GM18520 (cell line): ENCODE measurements at regions not wholly inside any gene's neighbourhood (a gene's known extent, or its start where the extent isn't known, plus 50 kb on each side); places are given as distances from the start of the nearest gene placed in this dataset.

Experiments
- ATAC-seq: cut with Tn5 transposase; IDR thresholded peaks from one replicate; pipeline ENCODE4 v1.9.1; 2021; ENCODE audit not compliant: unreplicated experiment

GRCh38 chr13:40272776-40273139 lies 393.7 kb downstream of the FOXO1 start:
- no peak for ATAC-seq

DNA sequence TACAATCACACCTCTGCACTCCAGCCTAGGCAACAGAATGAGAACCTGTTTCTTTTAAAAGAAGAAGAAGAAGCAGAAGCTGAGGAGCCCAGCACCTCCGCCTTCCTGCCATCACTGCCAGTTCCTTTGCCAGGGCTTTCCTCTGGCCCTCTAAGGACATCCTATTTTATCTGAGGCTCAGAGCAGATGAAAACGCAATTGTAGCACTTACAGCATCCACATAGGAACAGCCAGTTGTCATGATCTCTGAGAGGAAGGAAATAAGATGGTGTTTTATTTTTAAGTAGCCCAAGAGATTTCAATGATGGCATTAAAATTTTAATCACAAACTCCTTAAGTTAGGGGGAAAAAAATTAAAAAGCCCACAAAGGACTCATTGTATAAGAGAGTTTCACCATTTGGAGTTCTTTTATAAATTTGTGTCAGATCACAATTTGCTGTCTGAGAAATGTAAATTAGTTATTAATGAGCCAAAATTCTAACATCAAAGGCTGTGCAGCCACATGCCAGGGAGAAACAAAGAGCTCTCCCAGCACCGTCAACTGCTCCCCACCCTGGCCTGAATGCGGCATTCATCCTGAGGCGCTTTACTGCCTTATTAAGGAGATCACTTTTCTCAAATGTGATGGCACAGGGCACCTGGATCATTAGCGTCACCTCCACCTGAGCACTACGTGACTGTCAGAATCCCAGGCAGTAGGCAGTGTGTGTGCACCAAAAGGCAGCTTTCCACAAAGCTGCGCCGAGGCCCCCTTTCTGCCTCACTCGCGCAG lies 393.0 kb downstream of the FOXO1 start:
- no peak for ATAC-seq

- ATAC-seq = no peak
These were observed 392.3 kb downstream of the FOXO1 start for GRCh38 chr13:40274103-40274502.

GRCh38 chr13:40275155-40275554 lies 391.3 kb downstream of the FOXO1 start:
- ATAC-seq = no peak

- no peak for ATAC-seq
These were observed 390.8 kb downstream of the FOXO1 start for GRCh38 chr13:40275636-40276035.

DNA sequence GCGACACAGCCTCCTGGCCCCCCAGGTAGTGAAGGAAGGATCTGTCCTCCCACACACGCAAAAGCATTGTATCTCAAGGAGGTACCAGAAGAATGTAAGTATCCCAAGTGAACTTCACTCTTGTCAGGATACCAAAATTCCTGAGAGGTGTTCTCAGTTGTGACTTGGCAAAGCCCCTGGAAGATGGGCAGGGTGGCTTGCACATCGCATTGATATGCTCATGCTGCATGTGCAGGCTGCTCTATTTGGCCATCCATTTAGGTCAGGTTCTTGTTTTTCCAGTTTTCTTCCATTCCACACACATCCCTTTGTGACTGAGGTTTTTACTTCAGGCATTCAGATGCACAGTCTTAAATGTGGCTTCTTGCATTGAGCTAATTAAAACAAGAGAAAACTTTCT lies 382.8 kb downstream of the FOXO1 start:
- ATAC-seq = no peak

DNA sequence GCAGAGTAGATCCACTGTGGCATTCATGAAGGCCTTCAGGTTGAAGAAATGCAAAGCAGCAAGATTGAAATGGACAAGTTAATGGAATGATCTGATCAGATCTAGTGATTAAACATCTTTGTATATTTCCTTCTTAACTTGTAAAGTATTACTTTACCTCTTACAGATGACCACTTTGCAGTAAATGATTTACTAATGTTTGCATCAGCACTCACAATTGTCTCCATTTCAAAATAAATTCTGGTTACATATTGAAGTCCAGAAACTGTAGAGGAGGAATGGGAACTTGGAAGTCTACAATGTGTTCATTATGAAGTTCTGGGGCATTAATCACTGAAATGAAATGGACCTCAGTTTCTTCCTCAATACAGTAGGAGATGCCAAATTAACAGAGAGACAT lies 380.8 kb downstream of the FOXO1 start:
- no peak for ATAC-seq

- ATAC-seq = no peak
These were observed 379.0 kb downstream of the FOXO1 start for GRCh38 chr13:40287428-40287827.

DNA sequence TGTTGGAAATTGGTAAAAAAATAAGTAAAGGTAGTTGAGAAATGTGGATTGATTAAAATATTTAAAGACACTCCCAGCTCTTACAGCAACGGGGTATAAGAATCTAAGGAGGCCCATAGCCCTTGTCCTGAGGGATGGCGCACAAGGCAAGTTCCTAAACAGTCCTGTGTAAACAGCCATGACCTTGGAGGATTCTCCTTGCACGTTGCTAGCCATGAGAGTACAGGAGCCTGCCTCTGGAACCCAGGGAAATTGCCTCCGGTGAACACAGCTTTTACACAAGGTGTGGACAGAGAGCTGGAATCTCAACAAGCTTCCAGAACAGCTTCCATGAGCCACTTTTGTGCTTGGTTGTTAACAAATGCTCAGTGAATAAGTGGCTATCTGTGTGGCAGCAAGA lies 378.2 kb downstream of the FOXO1 start:
- ATAC-seq = no peak

DNA sequence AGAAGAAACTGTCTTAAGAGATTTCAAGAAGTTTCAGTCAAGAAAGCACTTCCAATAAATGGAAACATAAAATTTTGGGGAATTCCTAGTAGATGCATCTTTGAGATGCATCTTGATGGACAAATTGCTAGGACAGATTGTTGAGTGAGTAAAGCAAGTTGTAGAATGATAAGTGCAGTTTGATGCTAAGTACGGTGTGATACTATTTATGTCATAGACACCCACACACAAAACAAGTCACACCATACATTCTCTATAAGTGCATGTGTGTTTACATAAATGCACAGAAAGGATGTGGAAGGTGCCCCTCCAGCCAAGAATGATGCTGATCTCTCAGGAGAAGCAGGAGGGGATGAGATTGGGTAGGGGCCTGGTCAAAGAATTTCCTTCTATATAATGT lies 375.7 kb downstream of the FOXO1 start:
- ATAC-seq = no peak

DNA sequence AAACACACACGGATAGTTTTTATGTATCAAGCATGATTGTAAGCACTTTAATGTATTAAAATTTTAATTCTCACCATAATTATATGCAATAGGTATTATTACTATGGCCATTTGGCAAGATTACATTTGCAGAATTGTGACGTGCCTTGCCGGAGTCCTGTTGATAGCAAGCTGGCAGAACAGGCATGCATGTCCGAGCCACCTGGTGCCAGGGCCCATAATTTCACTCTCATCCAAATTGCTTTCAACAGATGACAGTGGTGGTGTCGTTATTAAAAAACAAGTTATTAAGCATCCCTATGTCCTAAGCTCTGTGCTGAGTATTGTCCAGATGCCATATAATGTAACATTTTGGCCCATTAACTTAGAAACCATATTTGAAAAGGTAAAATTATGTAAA lies 374.3 kb downstream of the FOXO1 start:
- no peak for ATAC-seq

DNA sequence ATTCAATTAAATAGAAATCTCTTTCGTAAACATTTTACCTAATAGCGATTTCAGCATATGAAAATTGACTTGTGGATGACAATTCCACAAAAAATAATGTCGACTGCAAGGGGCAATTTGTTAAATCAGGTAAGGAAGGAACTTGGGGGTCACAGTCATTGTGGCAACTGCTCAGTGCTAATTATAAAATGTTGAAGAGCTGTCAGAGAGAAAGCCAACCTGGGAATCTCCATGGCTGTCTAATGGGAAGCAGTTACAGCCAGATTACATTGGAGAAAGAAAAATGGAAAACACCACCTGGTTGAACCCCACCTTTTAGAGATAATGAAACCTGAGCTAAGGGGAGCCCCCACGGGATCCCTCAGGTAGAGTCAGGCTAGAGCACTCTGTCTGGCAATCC lies 373.9 kb downstream of the FOXO1 start:
- ATAC-seq = no peak

GRCh38 chr13:40302351-40302750 lies 364.1 kb downstream of the FOXO1 start:
- ATAC-seq = no peak

DNA sequence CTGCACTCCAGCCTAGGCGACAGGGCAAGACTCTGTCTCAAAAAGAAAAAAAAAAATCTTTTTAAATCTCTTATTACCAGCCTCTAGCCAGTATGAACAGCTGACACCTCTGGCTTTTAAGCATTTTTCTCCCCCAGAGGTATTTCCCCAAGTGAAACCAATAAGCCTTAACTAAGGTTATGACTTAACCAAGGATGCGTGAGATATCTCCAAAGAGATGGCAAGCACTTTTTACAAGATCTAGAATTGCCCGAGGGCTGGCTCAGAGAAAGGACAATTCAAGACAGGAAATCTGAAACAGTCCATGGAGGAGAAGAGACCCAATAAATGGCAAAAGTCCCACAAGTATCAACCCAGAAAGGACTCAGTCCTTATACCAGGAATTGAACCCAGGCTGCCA lies 362.1 kb downstream of the FOXO1 start:
- no peak for ATAC-seq

GRCh38 chr13:40306817-40307216 lies 359.6 kb downstream of the FOXO1 start:
- no peak for ATAC-seq

GRCh38 chr13:40309881-40310280 lies 356.6 kb downstream of the FOXO1 start:
- no peak for ATAC-seq

GRCh38 chr13:40311356-40312101 lies 354.9 kb downstream of the FOXO1 start:
- no peak for ATAC-seq

- ATAC-seq = no peak
These were observed 352.9 kb downstream of the FOXO1 start for GRCh38 chr13:40313269-40314200.

GRCh38 chr13:40315416-40316064 lies 350.9 kb downstream of the FOXO1 start:
- no peak for ATAC-seq

GRCh38 chr13:40316301-40316700 lies 350.1 kb downstream of the FOXO1 start:
- ATAC-seq = no peak

GRCh38 chr13:40317980-40318327 lies 348.5 kb downstream of the FOXO1 start:
- no peak for ATAC-seq
